HEK293 (cell line): ENCODE measurements at regions not wholly inside any gene's neighbourhood (a gene's known extent, or its start where the extent isn't known, plus 50 kb on each side); places are given as distances from the start of the nearest gene placed in this dataset.

Experiments used
- CTCF ChIP-seq: fragments of 450-650 bp; formaldehyde crosslinking; IDR thresholded peaks from 2 replicates; pipeline ENCODE4 v1.5.1; 2016; ENCODE audit warnings: missing biosample characterization, missing genetic modification characterization
- KLF9 ChIP-seq: fragments of 450-650 bp; formaldehyde crosslinking; IDR thresholded peaks from 2 replicates; pipeline ENCODE4 v1.5.1; 2016; ENCODE audit warnings: missing biosample characterization, missing genetic modification characterization, low read depth
- SP7 ChIP-seq: fragments of 450-650 bp; formaldehyde crosslinking; IDR thresholded peaks from 2 replicates; pipeline ENCODE4 v1.5.1; 2016; ENCODE audit warnings: missing biosample characterization, missing genetic modification characterization
- YY1 ChIP-seq: fragments of 450-650 bp; formaldehyde crosslinking; IDR thresholded peaks from 2 replicates; pipeline ENCODE4 v1.5.1; 2018; ENCODE audit warnings: missing biosample characterization, missing genetic modification characterization
- ZBTB10 ChIP-seq: fragments of 450-650 bp; formaldehyde crosslinking; IDR thresholded peaks from 2 replicates; pipeline ENCODE4 v1.5.1; 2016; ENCODE audit warnings: missing biosample characterization, missing genetic modification characterization
- ZNF24 ChIP-seq: fragments of 450-650 bp; formaldehyde crosslinking; IDR thresholded peaks from 2 replicates; pipeline ENCODE4 v1.5.1; 2016; ENCODE audit warnings: missing biosample characterization, missing genetic modification characterization
- ZNF274 ChIP-seq, 2 experiments: fragments of 200-500 bp in 1 of 2; fragments of 450-650 bp in 1 of 2; sonication (Bioruptor generic) in 1 of 2; formaldehyde crosslinking in 1 of 2; IDR thresholded peaks; 2 replicates each; pipeline versions ENCODE4 v1.5.1 to v1.6.1; 2014 to 2016; ENCODE audit warnings: borderline replicate concordance in 1 of 2, inconsistent platforms in 1 of 2, low read length in 1 of 2, missing biosample characterization in 1 of 2, missing genetic modification characterization in 1 of 2
- ZNF398 ChIP-seq: fragments of 450-650 bp; formaldehyde crosslinking; IDR thresholded peaks from 2 replicates; pipeline ENCODE4 v1.5.1; 2017; ENCODE audit warnings: missing biosample characterization, missing genetic modification characterization

- TF ChIP-seq CTCF (tag by site-specific recombination): no peak
- TF ChIP-seq ZNF24 (tag by site-specific recombination): no peak
- no peak for TF ChIP-seq SP7 (tag by site-specific recombination)
- no peak for TF ChIP-seq KLF9 (tag by site-specific recombination)
- TF ChIP-seq ZNF274 (IDR thresholded peaks at IDR 0.05; ENCODE audit: low read length): no peak
- TF ChIP-seq ZNF274 (tag by site-specific recombination; IDR thresholded peaks at IDR 0.05; ENCODE audit: borderline replicate concordance): no peak
- no peak for TF ChIP-seq YY1 (tag by site-specific recombination)
- no peak for TF ChIP-seq ZBTB10 (tag by site-specific recombination)
- TF ChIP-seq ZNF398 (tag by site-specific recombination): no peak
These were observed 235.9 kb downstream of the AHR start for GRCh38 chr7:17534348-17534747.
